Trophoblast cell (in vitro differentiated cells and primary cell): ENCODE measurements at regions not wholly inside any gene's neighbourhood (a gene's known extent, or its start where the extent isn't known, plus 50 kb on each side); places are given as distances from the start of the nearest gene placed in this dataset.

Source experiments
- DNase-seq, 2 donors: peaks; one replicate each; pipeline ENCODE4 v3.0.0-alpha.2; 2016
- H2AFZ ChIP-seq: 2 replicates; pipeline ENCODE4 v1.6.1; 2013; ENCODE audit warnings: low read length, moderate library complexity, mild to moderate bottlenecking; ENCODE audit not compliant: insufficient read depth, poor library complexity
- H2AK5ac ChIP-seq: 2 replicates; pipeline ENCODE4 v1.6.1; 2013; ENCODE audit warnings: mild to moderate bottlenecking, low read length
- H2BK120ac ChIP-seq: 2 replicates; pipeline ENCODE4 v1.6.1; 2013; ENCODE audit warnings: low read length, mild to moderate bottlenecking, moderate library complexity; ENCODE audit not compliant: insufficient read depth, poor library complexity
- H2BK12ac ChIP-seq: 2 replicates; pipeline ENCODE4 v1.6.1; 2013; ENCODE audit warnings: mild to moderate bottlenecking, low read length, moderate library complexity
- H2BK5ac ChIP-seq: 2 replicates; pipeline ENCODE4 v1.6.1; 2013; ENCODE audit warnings: low read length, low read depth, moderate library complexity, mild to moderate bottlenecking; ENCODE audit not compliant: poor library complexity
- H3K14ac ChIP-seq: 2 replicates; pipeline ENCODE4 v1.6.1; 2013; ENCODE audit warnings: mild to moderate bottlenecking, low read length
- H3K18ac ChIP-seq: 2 replicates; pipeline ENCODE4 v1.6.1; 2013; ENCODE audit warnings: mild to moderate bottlenecking, low read length
- H3K23ac ChIP-seq: 2 replicates; pipeline ENCODE4 v1.6.1; 2013; ENCODE audit warnings: low read length
- H3K27ac ChIP-seq: 2 replicates; pipeline ENCODE4 v1.5.1; 2013; ENCODE audit warnings: low read depth, mild to moderate bottlenecking, inconsistent platforms, low read length, moderate library complexity
- H3K27me3 ChIP-seq: 2 replicates; pipeline ENCODE4 v1.6.1; 2013; ENCODE audit warnings: inconsistent platforms, mild to moderate bottlenecking, low read length, moderate library complexity; ENCODE audit not compliant: insufficient read depth
- H3K36me3 ChIP-seq, 2 experiments: 1 replicate in 1 of 2; 2 replicates in 1 of 2; pipeline ENCODE4 v1.6.1; 2013; ENCODE audit warnings: low read length in 2 of 2, mild to moderate bottlenecking in 2 of 2, moderate library complexity in 1 of 2; ENCODE audit not compliant: insufficient read depth in 2 of 2, control insufficient read depth in 1 of 2
- H3K4ac ChIP-seq: 2 replicates; pipeline ENCODE4 v1.6.1; 2013; ENCODE audit warnings: low read depth, mild to moderate bottlenecking, low read length, moderate library complexity
- H3K4me1 ChIP-seq, 2 experiments: 1 replicate in 1 of 2; 2 replicates in 1 of 2; pipeline ENCODE4 v1.6.1; 2013; ENCODE audit warnings: low read length in 2 of 2, mild to moderate bottlenecking in 2 of 2, moderate library complexity in 1 of 2; ENCODE audit not compliant: insufficient read depth in 2 of 2, control insufficient read depth in 1 of 2
- H3K4me2 ChIP-seq: 2 replicates; pipeline ENCODE4 v1.6.1; 2013; ENCODE audit warnings: inconsistent platforms, mild to moderate bottlenecking, low read length, moderate library complexity
- H3K4me3 ChIP-seq: 2 replicates; pipeline ENCODE4 v1.5.1; 2013; ENCODE audit warnings: mild to moderate bottlenecking, low read depth, low read length, inconsistent platforms
- H3K79me1 ChIP-seq: one replicate; pipeline ENCODE4 v1.6.1; 2013; ENCODE audit warnings: low read length
- H3K79me2 ChIP-seq: 2 replicates; pipeline ENCODE4 v1.6.1; 2013; ENCODE audit warnings: low read length, mild to moderate bottlenecking; ENCODE audit not compliant: control insufficient read depth, insufficient read depth, poor library complexity
- H3K9ac ChIP-seq: 2 replicates; pipeline ENCODE4 v1.6.1; 2013; ENCODE audit warnings: mild to moderate bottlenecking, low read length
- H3K9me3 ChIP-seq: 2 replicates; pipeline ENCODE4 v1.6.1; 2013; ENCODE audit warnings: low read depth, mild to moderate bottlenecking, control low read depth, inconsistent platforms, low read length; ENCODE audit not compliant: insufficient read depth
- H4K12ac ChIP-seq: 2 replicates; pipeline ENCODE4 v1.6.1; 2013; ENCODE audit warnings: low read depth, mild to moderate bottlenecking, low read length, moderate library complexity
- H4K8ac ChIP-seq: 2 replicates; pipeline ENCODE4 v1.6.1; 2013; ENCODE audit warnings: low read depth, mild to moderate bottlenecking, low read length, moderate library complexity
- H4K91ac ChIP-seq: one replicate; pipeline ENCODE4 v1.6.1; 2013; ENCODE audit warnings: low read depth, mild to moderate bottlenecking, low read length, moderate library complexity
- WGBS: extraction: QIAGEN DNeasy Blood & Tissue Kit; methylation state at CpG from one replicate; pipeline ENCODE4 v1.1.7; 2013; ENCODE audit warnings: missing lambda C conversion rate; ENCODE audit not compliant: insufficient read length, insufficient coverage; ENCODE audit errors: extremely low coverage; 5-methylcytosine and 5-hydroxymethylcytosine counted together

- no peak overlapping the region for H3K4me3 ChIP-seq
- no CpG with 5 or more reads among the region's 4 CpGs for WGBS
- no peak overlapping the region for H3K18ac ChIP-seq
- no peak overlapping the region for H2AK5ac ChIP-seq
- H4K91ac ChIP-seq, result no peak overlapping the region
- H4K8ac ChIP-seq, result no peak overlapping the region
- no peak overlapping the region for H3K23ac ChIP-seq
- H3K4me2 ChIP-seq, result no peak overlapping the region
- no peaks in the 10 kb centered on the region for H3K9me3 ChIP-seq
- H3K14ac ChIP-seq, result no peak overlapping the region
- no peak overlapping the region for H3K27ac ChIP-seq
- DNase-seq, result peak; percentile 32 to 36
- H3K27me3 ChIP-seq, result no peaks in the 10 kb centered on the region
- H3K4me1 ChIP-seq, result peaks cover 2 to 4% of the 10 kb centered on the region in 2 experiments
- H3K79me1 ChIP-seq, result no peaks in the 10 kb centered on the region
- no peaks in the 10 kb centered on the region for H3K79me2 ChIP-seq
- H2BK5ac ChIP-seq, result no peak overlapping the region
- H3K36me3 ChIP-seq, result no peaks in the 10 kb centered on the region
- no peak overlapping the region for H3K9ac ChIP-seq
- no peak overlapping the region for H4K12ac ChIP-seq
- H2BK120ac ChIP-seq, result no peak overlapping the region
- H3K4ac ChIP-seq, result no peak overlapping the region
- H2BK12ac ChIP-seq, result no peak overlapping the region
- H2AFZ ChIP-seq, result no peak overlapping the region
Measured at GRCh38 chr18:55650363-55650870, 62.4 kb upstream of the TCF4 start.

DNA sequence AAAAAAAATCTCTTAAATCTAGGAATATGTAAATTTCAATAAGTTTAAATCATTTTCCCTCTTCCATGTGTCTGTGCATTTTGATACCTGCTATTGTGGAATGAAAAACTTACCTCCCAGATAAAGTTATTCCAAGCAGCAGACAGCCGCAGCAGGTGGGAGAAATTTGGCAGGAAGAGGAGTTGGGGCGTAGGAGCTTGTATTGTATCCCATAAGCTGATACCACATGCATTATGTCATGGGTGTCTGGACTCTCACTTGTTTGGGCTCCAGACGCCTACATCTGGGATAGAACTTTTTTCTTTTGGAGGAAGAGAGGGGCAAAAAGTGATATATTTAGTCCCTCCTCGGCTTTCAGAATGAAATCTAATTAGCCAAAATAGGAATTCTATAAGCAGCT, 59.3 kb upstream of the TCF4 start:
- WGBS, result no CpG with 5 or more reads among the region's 4 CpGs
- no peak overlapping the region for H3K27ac ChIP-seq
- H3K23ac ChIP-seq, result no peak overlapping the region
- no peaks in the 10 kb centered on the region for H3K79me2 ChIP-seq
- H4K91ac ChIP-seq, result no peak overlapping the region
- no peaks in the 10 kb centered on the region for H3K27me3 ChIP-seq
- H4K12ac ChIP-seq, result no peak overlapping the region
- no peak overlapping the region for H3K18ac ChIP-seq
- no peak overlapping the region for H2AK5ac ChIP-seq
- H3K4me3 ChIP-seq, result no peak overlapping the region
- no peaks in the 10 kb centered on the region for H3K79me1 ChIP-seq
- H3K4me2 ChIP-seq, result no peak overlapping the region
- H3K9ac ChIP-seq, result no peak overlapping the region
- H2BK120ac ChIP-seq, result no peak overlapping the region
- no peak for DNase-seq
- H3K14ac ChIP-seq, result no peak overlapping the region
- no peaks in the 10 kb centered on the region for H3K36me3 ChIP-seq
- H3K9me3 ChIP-seq, result no peaks in the 10 kb centered on the region
- H2AFZ ChIP-seq, result no peak overlapping the region
- H2BK12ac ChIP-seq, result no peak overlapping the region
- H2BK5ac ChIP-seq, result no peak overlapping the region
- H3K4ac ChIP-seq, result no peak overlapping the region
- no peak overlapping the region for H4K8ac ChIP-seq
- peaks cover 2 to 4% of the 10 kb centered on the region in 2 experiments for H3K4me1 ChIP-seq

DNA sequence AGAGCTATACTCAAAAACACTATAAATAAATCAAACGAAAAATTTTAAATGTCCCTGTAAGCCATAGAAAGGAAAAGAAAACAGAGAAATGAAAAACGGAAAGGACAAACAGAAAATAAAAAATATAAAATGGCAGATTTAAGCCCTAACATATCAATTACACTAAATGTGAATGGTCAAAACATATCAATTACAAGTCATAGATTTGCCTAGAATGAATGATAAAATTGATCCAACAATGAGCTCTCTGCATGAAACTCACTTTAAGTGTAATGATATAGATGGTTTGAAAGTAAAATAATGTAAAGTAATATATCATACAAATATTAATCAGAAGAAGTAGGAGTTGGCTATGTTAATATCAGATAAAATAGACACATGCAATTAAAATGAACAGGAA, 54.2 kb upstream of the TCF4 start:
- Histone ChIP-seq H2BK12ac (no peak overlapping the region), H2BK120ac (no peak overlapping the region), H3K27ac (no peak overlapping the region), H3K4me2 (no peak overlapping the region), H3K36me3 (no peaks in the 10 kb centered on the region), H4K12ac (no peak overlapping the region), H3K4me1 (no peaks in the 10 kb centered on the region), H2BK5ac (no peak overlapping the region), H2AFZ (no peak overlapping the region), H2AK5ac (no peak overlapping the region), H3K23ac (no peak overlapping the region), H3K9me3 (no peaks in the 10 kb centered on the region), H3K27me3 (no peaks in the 10 kb centered on the region), H3K4ac (no peak overlapping the region), H4K8ac (no peak overlapping the region), H3K14ac (no peak overlapping the region), H3K18ac (no peak overlapping the region), H3K4me3 (no peak overlapping the region), H3K79me1 (no peaks in the 10 kb centered on the region), H4K91ac (no peak overlapping the region), H3K9ac (no peak overlapping the region), H3K79me2 (no peaks in the 10 kb centered on the region)
- DNase-seq, result no peak
- WGBS, result no CpG with 5 or more reads among the region's 2 CpGs

DNA sequence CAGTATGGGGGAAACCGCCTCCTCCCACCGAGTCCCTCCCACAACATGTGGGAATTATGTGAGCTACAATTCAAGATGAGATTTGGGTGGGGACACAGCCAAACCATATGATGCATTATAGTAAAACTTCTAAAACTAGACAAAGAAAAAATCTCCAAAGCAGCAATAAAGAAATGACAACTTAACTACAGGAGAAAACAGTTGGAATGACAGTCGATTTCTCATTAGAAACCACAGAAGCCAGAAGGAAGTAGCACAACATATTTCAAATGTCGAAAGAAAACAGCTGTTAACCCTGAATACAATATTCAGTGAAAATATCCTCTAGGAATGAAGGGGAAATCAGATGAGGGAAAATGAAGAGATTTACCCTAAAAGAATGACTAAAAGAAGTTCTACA, 53.5 kb upstream of the TCF4 start:
- Histone ChIP-seq H3K36me3 (no peaks in the 10 kb centered on the region), H2BK5ac (no peak overlapping the region), H3K9ac (no peak overlapping the region), H4K12ac (no peak overlapping the region), H3K79me2 (no peaks in the 10 kb centered on the region), H2AFZ (no peak overlapping the region), H3K4ac (no peak overlapping the region), H2BK120ac (no peak overlapping the region), H3K27me3 (no peaks in the 10 kb centered on the region), H3K23ac (no peak overlapping the region), H3K18ac (no peak overlapping the region), H3K79me1 (no peaks in the 10 kb centered on the region), H3K9me3 (no peaks in the 10 kb centered on the region), H4K91ac (no peak overlapping the region), H3K14ac (no peak overlapping the region), H2AK5ac (no peak overlapping the region), H4K8ac (no peak overlapping the region), H3K4me1 (no peaks in the 10 kb centered on the region), H2BK12ac (no peak overlapping the region), H3K4me3 (no peak overlapping the region), H3K27ac (no peak overlapping the region), H3K4me2 (no peak overlapping the region)
- peak in 1 of 2 donors; percentile 13 for DNase-seq
- no CpG with 5 or more reads among the region's 4 CpGs for WGBS
